GM12878 (cell line): ENCODE measurements at regions not wholly inside any gene's neighbourhood (a gene's known extent, or its start where the extent isn't known, plus 50 kb on each side); places are given as distances from the start of the nearest gene placed in this dataset.

Source experiments
- ATAC-seq: fragments of 200-7000 bp; cut with Tn5 transposase; 3 replicates; pipeline ENCODE4 v1.9.1; 2020; ENCODE audit warnings: mild to moderate bottlenecking, moderate library complexity
- BruUV-seq: library from RNA; stranded (reverse); fragments of 400-500 nt; replicated peaks from 2 replicates; lab custom pipeline; 2021; lab: Mats Ljungman, UMichigan
- CTCF ChIA-PET: fragments of 300-600 bp; sonication (Branson Sonifier 250); formaldehyde crosslinking; extraction: SDS; loops from one replicate; lab custom pipeline; 2021; ENCODE audit warnings: inconsistent platforms; lab: Yijun Ruan, JAX
- POLR2A ChIA-PET: fragments of 350-600 bp; formaldehyde crosslinking; extraction: SDS; loops from one replicate; lab custom pipeline; 2021; ENCODE audit warnings: inconsistent platforms; lab: Charles Lee
- RAD21 ChIA-PET: fragments of 300-600 bp; sonication (Branson Sonifier 250); formaldehyde crosslinking; loops from one replicate; lab custom pipeline; 2023; ENCODE audit warnings: antibody characterized with exemption; ENCODE audit not compliant: unreplicated experiment; lab: Charles Lee
- SMC1A ChIA-PET: fragments of 300-600 bp; sonication (Branson Sonifier 250); formaldehyde crosslinking; loops from one replicate; lab custom pipeline; 2023; ENCODE audit not compliant: unreplicated experiment, uncharacterized antibody; lab: Charles Lee
- DNase-seq: peaks from one replicate; pipeline ENCODE4 v3.0.0-alpha.2; 2011; ENCODE audit warnings: low read depth, low spot score
- FAIRE-seq: peaks from 3 replicates; lab custom pipeline; 2011; peaks lifted over from hg19 to GRCh38; lab: Jason Lieb, UNC
- H2AFZ ChIP-seq: 2 replicates; pipeline ENCODE4 v1.6.0; 2011; ENCODE audit warnings: low read depth, low read length, control low read depth; ENCODE audit not compliant: control insufficient read depth
- H3K27ac ChIP-seq: 2 replicates; pipeline ENCODE4 v1.5.1; 2011; ENCODE audit warnings: control low read depth; ENCODE audit not compliant: control insufficient read depth, insufficient read depth
- H3K27me3 ChIP-seq, 2 experiments: replicated peaks in 1 of 2; 2 replicates each; pipeline versions ENCODE4 v1.6.0 to v1.6.1; 2011; ENCODE audit warnings: low read length in 1 of 2; ENCODE audit not compliant: control insufficient read depth in 2 of 2, insufficient read depth in 2 of 2
- H3K36me3 ChIP-seq, 2 experiments: 2 replicates each; pipeline ENCODE4 v1.5.1; 2011; ENCODE audit warnings: low read length in 1 of 2; ENCODE audit not compliant: control insufficient read depth in 2 of 2, insufficient read depth in 2 of 2
- H3K4me1 ChIP-seq: 2 replicates; pipeline ENCODE4 v1.6.1; 2011; ENCODE audit warnings: mild to moderate bottlenecking, low read length, moderate library complexity, mixed read lengths; ENCODE audit not compliant: control insufficient read depth, insufficient read depth
- H3K4me2 ChIP-seq: 2 replicates; pipeline ENCODE4 v1.6.0; 2011; ENCODE audit warnings: control low read depth; ENCODE audit not compliant: control insufficient read depth, insufficient read depth
- H3K4me3 ChIP-seq: fragments of 200-600 bp; sonication (generic); 2 replicates; pipeline ENCODE4 v1.5.1; 2016
- H3K79me2 ChIP-seq: 2 replicates; pipeline ENCODE4 v1.6.0; 2011; ENCODE audit warnings: low read length; ENCODE audit not compliant: control insufficient read depth, insufficient read depth
- H3K9ac ChIP-seq: 2 replicates; pipeline ENCODE4 v1.8.0; 2011; ENCODE audit warnings: low read length, control low read depth, mixed read lengths; ENCODE audit not compliant: control insufficient read depth, insufficient read depth
- H3K9me3 ChIP-seq: replicated peaks from 3 replicates; pipeline ENCODE4 v1.5.1; 2011; ENCODE audit warnings: mild to moderate bottlenecking, low read length; ENCODE audit not compliant: control insufficient read depth, insufficient read depth
- H4K20me1 ChIP-seq: 2 replicates; pipeline ENCODE4 v1.6.0; 2011; ENCODE audit not compliant: control insufficient read depth, insufficient read depth
- EGR1 ChIP-seq, 2 experiments: IDR thresholded peaks; 1 replicate in 1 of 2; 2 replicates in 1 of 2; pipeline ENCODE4 v1.6.1; 2011 to 2012; ENCODE audit warnings: low read depth in 2 of 2, low read length in 2 of 2, borderline replicate concordance in 1 of 2, mild to moderate bottlenecking in 1 of 2, moderate library complexity in 1 of 2
- FOS ChIP-seq: IDR thresholded peaks from 3 replicates; pipeline ENCODE4 v1.6.1; 2011; ENCODE audit warnings: borderline replicate concordance; ENCODE audit not compliant: insufficient read length; ENCODE audit errors: extremely low read depth
- GATAD2B ChIP-seq: fragments of 450-650 bp; conservative IDR thresholded peaks from 2 replicates; pipeline ENCODE4 v1.6.1; 2017; ENCODE audit warnings: low read depth, mild to moderate bottlenecking, moderate library complexity
- JUND ChIP-seq: IDR thresholded peaks from 2 replicates; pipeline ENCODE4 v1.6.1; 2012; ENCODE audit warnings: low read depth, mild to moderate bottlenecking, low read length, improper control_type of control experiment, moderate library complexity
- LARP7 ChIP-seq: fragments of 450-650 bp; IDR thresholded peaks from 2 replicates; pipeline ENCODE4 v1.6.1; 2017; ENCODE audit warnings: mild to moderate bottlenecking
- MEF2B ChIP-seq: fragments of 450-650 bp; IDR thresholded peaks from 2 replicates; pipeline ENCODE4 v1.6.1; 2018; ENCODE audit warnings: mild to moderate bottlenecking, moderate library complexity; ENCODE audit not compliant: partially characterized antibody, poor library complexity, severe bottlenecking
- MXI1 ChIP-seq: fragments of 150-350 bp; IDR thresholded peaks from 2 replicates; pipeline ENCODE4 v1.6.1; 2011; ENCODE audit warnings: low read depth, mild to moderate bottlenecking, inconsistent platforms, low read length, improper control_type of control experiment
- NR2C2 ChIP-seq: IDR thresholded peaks from 2 replicates; pipeline ENCODE4 v1.6.1; 2011; ENCODE audit warnings: borderline replicate concordance, low read depth; ENCODE audit not compliant: control insufficient read depth, insufficient read length
- SMAD1 ChIP-seq: fragments of 450-650 bp; IDR thresholded peaks from 2 replicates; pipeline ENCODE4 v1.6.1; 2018; ENCODE audit warnings: mild to moderate bottlenecking, low read depth; ENCODE audit not compliant: partially characterized antibody
- SP1 ChIP-seq: IDR thresholded peaks from one replicate; pipeline ENCODE4 v1.6.1; 2011; ENCODE audit warnings: low read depth, low read length
- USF2 ChIP-seq: IDR thresholded peaks from 2 replicates; pipeline ENCODE4 v1.6.1; 2011; ENCODE audit warnings: low read depth, low read length, improper control_type of control experiment, borderline replicate concordance
- ZBTB40 ChIP-seq: fragments of 450-650 bp; IDR thresholded peaks from 2 replicates; pipeline ENCODE4 v1.6.1; 2016; ENCODE audit warnings: mild to moderate bottlenecking, moderate library complexity, borderline replicate concordance
- ZNF207 ChIP-seq: fragments of 450-650 bp; IDR thresholded peaks from 2 replicates; pipeline ENCODE4 v1.6.1; 2014; ENCODE audit warnings: antibody characterized with exemption, mild to moderate bottlenecking, borderline replicate concordance
- in situ Hi-C: fragments of 300-500 bp; cut with MboI; formaldehyde crosslinking; loops from 9 replicates; pipeline ENCODE4 v1.14.3; 2018; ENCODE audit warnings: mixed read lengths
- intact Hi-C: fragments of 100-400 bp; cut with micrococcal nuclease; formaldehyde crosslinking; loops from one replicate; pipeline ENCODE4 v1.14.2; 2022; ENCODE audit not compliant: unreplicated experiment

GRCh38 chr1:60591583-60591982 lies 490.8 kb upstream of the NFIA start (continued):
- no peak for TF ChIP-seq SMAD1
- TF ChIP-seq ZBTB40: no peak
- TF ChIP-seq SP1: no peak
- TF ChIP-seq JUND: no peak
- TF ChIP-seq LARP7: no peak
- no peak for TF ChIP-seq GATAD2B

GRCh38 chr1:60589916-60590315 lies 492.4 kb upstream of the NFIA start:
- Histone ChIP-seq H2AFZ (no peak overlapping the region), H3K27me3 (no peaks in the 10 kb centered on the region), H3K4me3 (no peak overlapping the region), H3K27ac (no peak overlapping the region), H3K9ac (no peak overlapping the region), H3K4me1 (no peaks in the 10 kb centered on the region), H3K79me2 (no peaks in the 10 kb centered on the region), H4K20me1 (no peaks in the 10 kb centered on the region), H3K4me2 (no peak overlapping the region), H3K36me3 (no peaks in the 10 kb centered on the region), H3K9me3 (no peaks in the 10 kb centered on the region)
- FAIRE-seq (no peak), DNase-seq (no peak), ATAC-seq (no peak)
- ChIA-PET POLR2A (no interaction called here), CTCF (no interaction called here), RAD21 (no interaction called here), SMC1A (no interaction called here)
- no peak for TF ChIP-seq MXI1
- TF ChIP-seq FOS: no peak
- no peak for TF ChIP-seq USF2
- TF ChIP-seq LARP7: no peak
- no peak for TF ChIP-seq NR2C2
- no peak for TF ChIP-seq ZNF207
- no peak for TF ChIP-seq MEF2B
- TF ChIP-seq EGR1 (IDR thresholded peaks at IDR 0.05; ENCODE audit: borderline replicate concordance in 1 of 2, low read depth in 2 of 2, low read length in 2 of 2): no peak
- intact Hi-C loops (loop anchor here (10.0 kb wide), 1 partner anchor 815 kb away; no protein-coding TSS in a partner anchor), in situ Hi-C loops (no loop called here)
- no TSS peak for BruUV-seq
